GM21723 (cell line): ENCODE measurements at regions not wholly inside any gene's neighbourhood (a gene's known extent, or its start where the extent isn't known, plus 50 kb on each side); places are given as distances from the start of the nearest gene placed in this dataset.

Experiments
- ATAC-seq: cut with Tn5 transposase; IDR thresholded peaks from one replicate; pipeline ENCODE4 v1.9.1; 2021; ENCODE audit warnings: mild to moderate bottlenecking, moderate library complexity; ENCODE audit not compliant: unreplicated experiment

GRCh38 chr4:74675673-74676279 lies 118.5 kb downstream of the BTC start:
- no peak for ATAC-seq

GRCh38 chr4:74682567-74683359 lies 111.6 kb downstream of the BTC start:
- ATAC-seq = no peak

GRCh38 chr4:74692972-74693371 lies 101.4 kb downstream of the BTC start:
- no peak for ATAC-seq
